GM23248 (cell line): ENCODE measurements at regions not wholly inside any gene's neighbourhood (a gene's known extent, or its start where the extent isn't known, plus 50 kb on each side); places are given as distances from the start of the nearest gene placed in this dataset.

Source experiments
- EZH2 ChIP-seq: fragments of 200-600 bp; sonication (generic); IDR thresholded peaks from 2 replicates; pipeline ENCODE4 v1.6.1; 2018; ENCODE audit warnings: antibody characterized with exemption, mild to moderate bottlenecking; ENCODE audit not compliant: insufficient read depth, poor library complexity, severe bottlenecking
- EZH2phosphoT487 ChIP-seq: fragments of 200-600 bp; sonication (generic); IDR thresholded peaks from 2 replicates; pipeline ENCODE4 v1.6.1; 2018; ENCODE audit warnings: antibody characterized with exemption, moderate library complexity, mild to moderate bottlenecking, low read depth; ENCODE audit not compliant: insufficient read depth

DNA sequence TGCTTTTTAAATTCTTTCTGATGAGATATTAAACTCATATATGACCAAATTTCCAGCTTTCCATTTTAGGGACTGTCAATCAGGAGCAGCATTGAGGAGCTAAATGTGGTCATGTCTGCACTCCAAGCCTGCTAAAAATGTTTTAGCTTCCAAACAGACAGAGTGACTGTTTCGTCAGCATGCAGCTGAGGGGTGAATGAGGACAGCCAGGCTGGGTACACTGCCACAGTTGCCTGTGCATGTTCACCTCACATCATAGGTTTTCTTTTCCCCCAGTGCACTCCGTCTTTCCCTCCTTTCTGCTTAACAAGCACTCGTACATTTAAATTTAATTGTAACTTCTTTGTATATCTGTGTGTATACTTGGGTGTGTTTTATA lies 138.1 kb downstream of the ARRDC3 start:
- TF ChIP-seq EZH2, result no peak
- no peak for TF ChIP-seq EZH2phosphoT487
